Uterus (tissue), 3 donors: ENCODE measurements at regions not wholly inside any gene's neighbourhood (a gene's known extent, or its start where the extent isn't known, plus 50 kb on each side); places are given as distances from the start of the nearest gene placed in this dataset.

ENCODE experiments used
- DNase-seq, 2 donors: peaks; one replicate each; pipeline ENCODE4 v3.0.0-alpha.2; 2019 to 2020
- H3K27ac ChIP-seq, 2 donors: fragments of 200-600 bp; sonication (generic); 1 replicate in 1 of 2; 2 replicates in 1 of 2; pipeline ENCODE4 v1.5.1; 2016 to 2018
- H3K27me3 ChIP-seq, 2 donors: fragments of 200-600 bp; sonication (generic); one replicate each; pipeline ENCODE4 v1.5.1; 2018 to 2019; ENCODE audit warnings: control low read depth in 1 of 2
- H3K36me3 ChIP-seq, 2 donors: fragments of 200-600 bp; sonication (generic); one replicate each; pipeline ENCODE4 v1.5.1; 2019; ENCODE audit warnings: control low read depth in 1 of 2
- H3K4me1 ChIP-seq, 2 donors: fragments of 200-600 bp; sonication (generic); one replicate each; pipeline ENCODE4 v1.5.1; 2018 to 2019; ENCODE audit warnings: control low read depth in 1 of 2
- H3K4me3 ChIP-seq, 2 donors: fragments of 200-600 bp; sonication (generic); 1 replicate in 1 of 2; 2 replicates in 1 of 2; pipeline ENCODE4 v1.5.1; 2018 to 2019; ENCODE audit warnings: mild to moderate bottlenecking in 1 of 2
- H3K9me3 ChIP-seq, 2 donors: fragments of 200-600 bp; sonication (generic); one replicate each; pipeline ENCODE4 v1.5.1; 2019; ENCODE audit warnings: control low read depth in 1 of 2
- POLR2A ChIP-seq, 2 donors: fragments of 450-650 bp; IDR thresholded peaks; one replicate each; pipeline ENCODE4 v1.6.1; 2016; ENCODE audit warnings: antibody characterized with exemption in 2 of 2, mild to moderate bottlenecking in 1 of 2, moderate library complexity in 1 of 2
- intact Hi-C: fragments of 100-400 bp; cut with DNase I; formaldehyde crosslinking; loops from one replicate; pipeline ENCODE4 v1.15.1; 2023; ENCODE audit warnings: low total_unique reads
- TF ChIP-seq, protein P1 (sequence below), 4 experiments: fragments of 200-600 bp in 2 of 4; fragments of 450-650 bp in 2 of 4; sonication (generic) in 2 of 4; IDR thresholded peaks; one replicate each; pipeline ENCODE4 v1.5.1; 2016 to 2019; ENCODE audit warnings: antibody characterized with exemption in 4 of 4, mild to moderate bottlenecking in 2 of 4, moderate library complexity in 1 of 4
- donor health status: DM: yes; HTN: yes; CAD: no.

GRCh38 chr6:79431537-79431933 lies 105.7 kb downstream of the LCA5 start:
- Histone ChIP-seq H3K27ac (no peak overlapping the region), H3K4me1 (no peaks in the 10 kb centered on the region), H3K9me3 (no peaks in the 10 kb centered on the region), H3K36me3 (no peaks in the 10 kb centered on the region), H3K4me3 (no peak overlapping the region), H3K27me3 (no peaks in the 10 kb centered on the region)
- TF ChIP-seq POLR2A (IDR thresholded peaks at IDR 0.05), result no peak
- TF ChIP-seq, protein P1, sequence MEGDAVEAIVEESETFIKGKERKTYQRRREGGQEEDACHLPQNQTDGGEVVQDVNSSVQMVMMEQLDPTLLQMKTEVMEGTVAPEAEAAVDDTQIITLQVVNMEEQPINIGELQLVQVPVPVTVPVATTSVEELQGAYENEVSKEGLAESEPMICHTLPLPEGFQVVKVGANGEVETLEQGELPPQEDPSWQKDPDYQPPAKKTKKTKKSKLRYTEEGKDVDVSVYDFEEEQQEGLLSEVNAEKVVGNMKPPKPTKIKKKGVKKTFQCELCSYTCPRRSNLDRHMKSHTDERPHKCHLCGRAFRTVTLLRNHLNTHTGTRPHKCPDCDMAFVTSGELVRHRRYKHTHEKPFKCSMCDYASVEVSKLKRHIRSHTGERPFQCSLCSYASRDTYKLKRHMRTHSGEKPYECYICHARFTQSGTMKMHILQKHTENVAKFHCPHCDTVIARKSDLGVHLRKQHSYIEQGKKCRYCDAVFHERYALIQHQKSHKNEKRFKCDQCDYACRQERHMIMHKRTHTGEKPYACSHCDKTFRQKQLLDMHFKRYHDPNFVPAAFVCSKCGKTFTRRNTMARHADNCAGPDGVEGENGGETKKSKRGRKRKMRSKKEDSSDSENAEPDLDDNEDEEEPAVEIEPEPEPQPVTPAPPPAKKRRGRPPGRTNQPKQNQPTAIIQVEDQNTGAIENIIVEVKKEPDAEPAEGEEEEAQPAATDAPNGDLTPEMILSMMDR (IDR thresholded peaks at IDR 0.05), result peak in 1 of 4 experiments; percentile 20
- DNase-seq, result no peak
- intact Hi-C loops, result no loop called here

GRCh38 chr6:79430913-79431536 lies 106.2 kb downstream of the LCA5 start:
- DNase-seq, result no peak
- H3K27me3 ChIP-seq, result no peaks in the 10 kb centered on the region
- no peaks in the 10 kb centered on the region for H3K4me1 ChIP-seq
- TF ChIP-seq, protein P1 (IDR thresholded peaks at IDR 0.05), result no peak
- no peak for TF ChIP-seq POLR2A (IDR thresholded peaks at IDR 0.05)
- intact Hi-C loops, result no loop called here
- H3K36me3 ChIP-seq, result no peaks in the 10 kb centered on the region
- no peak overlapping the region for H3K27ac ChIP-seq
- no peaks in the 10 kb centered on the region for H3K9me3 ChIP-seq
- no peak overlapping the region for H3K4me3 ChIP-seq

DNA sequence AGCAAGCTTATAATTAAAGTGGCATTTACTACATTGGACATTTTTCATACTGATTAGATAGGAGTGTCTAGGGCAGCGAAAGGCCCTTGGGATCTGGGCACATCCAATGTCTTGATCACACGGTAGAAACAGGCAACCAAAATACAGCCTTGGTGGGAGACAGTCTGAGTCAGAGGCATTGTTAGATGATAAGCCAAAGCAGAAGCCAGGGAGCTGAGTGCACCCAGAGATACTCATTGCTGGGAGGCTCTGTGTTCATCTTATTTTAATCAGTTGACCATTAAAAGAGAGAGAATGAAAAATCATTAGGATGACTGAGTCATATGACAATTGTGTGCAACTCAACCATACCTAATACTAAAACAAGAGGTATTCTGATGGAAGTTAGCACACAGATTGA lies 109.5 kb downstream of the LCA5 start:
- intact Hi-C loops, result no loop called here
- Histone ChIP-seq H3K9me3 (no peaks in the 10 kb centered on the region), H3K27me3 (no peaks in the 10 kb centered on the region), H3K36me3 (no peaks in the 10 kb centered on the region), H3K4me3 (no peak overlapping the region), H3K4me1 (no peaks in the 10 kb centered on the region), H3K27ac (no peak overlapping the region)
- DNase-seq, result no peak
- no peak for TF ChIP-seq POLR2A (IDR thresholded peaks at IDR 0.05)
- TF ChIP-seq, protein P1 (IDR thresholded peaks at IDR 0.05), result no peak

- Histone ChIP-seq H3K9me3 (no peaks in the 10 kb centered on the region), H3K27ac (no peak overlapping the region), H3K27me3 (no peaks in the 10 kb centered on the region), H3K36me3 (no peaks in the 10 kb centered on the region), H3K4me1 (no peaks in the 10 kb centered on the region), H3K4me3 (no peak overlapping the region)
- TF ChIP-seq POLR2A (IDR thresholded peaks at IDR 0.05), result no peak
- TF ChIP-seq, protein P1 (IDR thresholded peaks at IDR 0.05), result no peak
- no peak for DNase-seq
- intact Hi-C loops, result no loop called here
Observed at GRCh38 chr6:79426625-79427278, 110.5 kb downstream of the LCA5 start.

DNA sequence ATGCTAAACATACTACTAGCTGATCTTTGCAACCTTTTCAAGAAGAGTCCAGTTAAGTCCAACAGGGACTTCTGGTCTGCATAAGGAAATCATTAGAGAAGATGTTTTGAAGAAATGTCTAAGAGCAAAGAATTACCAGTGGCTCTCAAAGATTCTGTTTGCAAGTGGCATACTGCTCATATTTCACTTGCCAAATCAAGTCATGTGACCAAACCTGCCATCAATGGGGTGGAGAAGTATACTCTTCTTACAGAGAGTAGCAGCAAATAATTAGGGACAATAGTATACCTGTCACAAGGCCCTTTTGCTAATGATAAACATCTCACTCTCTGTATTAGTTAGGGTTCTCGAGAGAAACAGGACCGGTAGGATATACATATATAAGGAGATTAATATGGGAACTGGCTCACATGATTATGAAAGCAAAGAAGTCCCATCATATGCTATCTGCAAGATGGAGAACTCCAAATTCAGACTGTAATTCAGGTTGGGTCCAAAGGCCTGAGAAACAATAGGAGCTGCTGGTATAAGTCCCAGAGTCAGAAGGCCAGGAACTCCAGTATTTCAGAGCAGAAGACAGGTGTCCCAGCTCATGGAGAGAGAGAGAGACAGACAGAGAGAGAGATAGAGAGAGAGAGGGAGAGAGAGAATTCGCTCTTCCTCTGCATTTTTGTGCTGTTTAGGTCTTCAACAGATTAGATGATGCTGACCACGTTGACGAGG lies 111.5 kb downstream of the LCA5 start:
- Histone ChIP-seq H3K27me3 (no peaks in the 10 kb centered on the region), H3K4me3 (no peak overlapping the region), H3K9me3 (no peaks in the 10 kb centered on the region), H3K27ac (no peak overlapping the region), H3K4me1 (no peaks in the 10 kb centered on the region), H3K36me3 (no peaks in the 10 kb centered on the region)
- intact Hi-C loops, result no loop called here
- no peak for DNase-seq
- TF ChIP-seq, protein P1 (IDR thresholded peaks at IDR 0.05), result no peak
- no peak for TF ChIP-seq POLR2A (IDR thresholded peaks at IDR 0.05)
